PC-9 (cell line): ENCODE measurements at regions not wholly inside any gene's neighbourhood (a gene's known extent, or its start where the extent isn't known, plus 50 kb on each side); places are given as distances from the start of the nearest gene placed in this dataset.

Experiments
- BruUV-seq: library from RNA; stranded (reverse); fragments of 400-500 nt; replicated peaks from 2 replicates; lab custom pipeline; 2021; lab: Mats Ljungman, UMichigan
- CTCF ChIA-PET: fragments of 300-600 bp; sonication (Branson Sonifier 250); formaldehyde crosslinking; loops from one replicate; lab custom pipeline; 2022; ENCODE audit warnings: antibody characterized with exemption; lab: Charles Lee
- POLR2A ChIA-PET: fragments of 300-600 bp; sonication (Branson Sonifier 250); formaldehyde crosslinking; loops from one replicate; lab custom pipeline; 2022; ENCODE audit warnings: antibody characterized with exemption; ENCODE audit not compliant: unreplicated experiment; lab: Charles Lee
- DNase-seq, 2 experiments: peaks; one replicate each; pipeline versions ENCODE4 v3.0.0 to v3.0.0-alpha.2; 2015 to 2022; ENCODE audit warnings: mixed read lengths in 1 of 2
- H2AFZ ChIP-seq: fragments of 200-600 bp; sonication (generic); 2 replicates; pipeline ENCODE4 v1.8.1; 2017; ENCODE audit warnings: antibody characterized with exemption
- H3F3A ChIP-seq: fragments of 200-600 bp; sonication (generic); 2 replicates; pipeline ENCODE4 v1.8.1; 2017; ENCODE audit warnings: antibody characterized with exemption, mild to moderate bottlenecking, low read depth; ENCODE audit not compliant: insufficient read depth
- H3K27ac ChIP-seq: fragments of 200-600 bp; sonication (generic); 2 replicates; pipeline ENCODE4 v1.6.1; 2016; ENCODE audit warnings: mixed run types
- H3K27me3 ChIP-seq: fragments of 200-600 bp; sonication (generic); 2 replicates; pipeline ENCODE4 v1.6.1; 2016; ENCODE audit warnings: low read depth, mixed run types; ENCODE audit not compliant: insufficient read depth
- H3K36me3 ChIP-seq: fragments of 200-600 bp; sonication (generic); 2 replicates; pipeline ENCODE4 v1.6.1; 2016; ENCODE audit warnings: low read depth, mixed run types
- H3K4me1 ChIP-seq: fragments of 200-600 bp; sonication (generic); replicated peaks from 2 replicates; pipeline ENCODE4 v1.6.1; 2016; ENCODE audit warnings: mixed run types; ENCODE audit not compliant: insufficient read depth
- H3K4me2 ChIP-seq: fragments of 200-600 bp; sonication (generic); 2 replicates; pipeline ENCODE4 v1.6.1; 2017; ENCODE audit warnings: mixed run types
- H3K4me3 ChIP-seq: fragments of 200-600 bp; sonication (generic); 2 replicates; pipeline ENCODE4 v1.6.1; 2016; ENCODE audit warnings: mixed run types
- H3K79me2 ChIP-seq: fragments of 200-600 bp; sonication (generic); 2 replicates; pipeline ENCODE4 v1.6.1; 2017; ENCODE audit warnings: low read depth, mixed run types
- H3K9me2 ChIP-seq: fragments of 200-600 bp; sonication (generic); 2 replicates; pipeline ENCODE4 v1.8.1; 2017; ENCODE audit warnings: mild to moderate bottlenecking; ENCODE audit not compliant: insufficient read depth
- H3K9me3 ChIP-seq: fragments of 200-600 bp; sonication (generic); 2 replicates; pipeline ENCODE4 v1.8.1; 2016; ENCODE audit warnings: low read depth; ENCODE audit not compliant: insufficient read depth
- H4K20me1 ChIP-seq: fragments of 200-600 bp; sonication (generic); 2 replicates; pipeline ENCODE4 v1.8.1; 2017; ENCODE audit not compliant: insufficient read depth
- CTCF ChIP-seq: fragments of 200-600 bp; sonication (generic); conservative IDR thresholded peaks from 2 replicates; pipeline ENCODE4 v1.6.1; 2017; ENCODE audit warnings: mixed run types, antibody characterized with exemption, mild to moderate bottlenecking, moderate library complexity
- EZH2 ChIP-seq: fragments of 200-600 bp; sonication (generic); IDR thresholded peaks from 2 replicates; pipeline ENCODE4 v1.8.0; 2017; ENCODE audit warnings: antibody characterized with exemption, low read depth
- intact Hi-C: fragments of 100-400 bp; cut with micrococcal nuclease; formaldehyde crosslinking; loops from one replicate; pipeline ENCODE4 v1.10.0; 2022; ENCODE audit not compliant: unreplicated experiment

- Histone ChIP-seq H3K9me3 (no peaks in the 10 kb centered on the region; the same call in none of the 2 replicates), H2AFZ (no peak overlapping the region), H3K4me3 (no peak overlapping the region), H3K36me3 (no peaks in the 10 kb centered on the region), H3K79me2 (no peaks in the 10 kb centered on the region), H3K27me3 (no peaks in the 10 kb centered on the region), H3K4me1 (no peaks in the 10 kb centered on the region), H4K20me1 (no peaks in the 10 kb centered on the region), H3K27ac (no peak overlapping the region), H3F3A (no peaks in the 10 kb centered on the region), H3K4me2 (no peak overlapping the region), H3K9me2 (no peaks in the 10 kb centered on the region)
- TF ChIP-seq EZH2: no peak
- no peak for TF ChIP-seq CTCF
- DNase-seq: no peak
- CTCF ChIA-PET: no interaction called here
- POLR2A ChIA-PET: no interaction called here
- BruUV-seq: no TSS peak
- intact Hi-C loops: no loop called here
Observed at GRCh38 chr1:168982778-168983177, 123.7 kb upstream of the ATP1B1 start.

- Histone ChIP-seq H3F3A (no peaks in the 10 kb centered on the region), H2AFZ (no peak overlapping the region), H3K9me2 (no peaks in the 10 kb centered on the region), H3K27me3 (no peaks in the 10 kb centered on the region), H3K4me3 (no peak overlapping the region), H3K36me3 (no peaks in the 10 kb centered on the region), H3K9me3 (no peaks in the 10 kb centered on the region), H3K79me2 (no peaks in the 10 kb centered on the region), H3K4me1 (no peaks in the 10 kb centered on the region), H3K4me2 (no peak overlapping the region), H3K27ac (no peak overlapping the region), H4K20me1 (no peaks in the 10 kb centered on the region)
- no peak for DNase-seq
- no TSS peak for BruUV-seq
- ChIA-PET CTCF (interaction anchor here (0.5 kb wide), 1 partner anchor 265 kb away, joined by 3 read pairs; no protein-coding TSS in a partner anchor), POLR2A (no interaction called here)
- intact Hi-C loops: no loop called here
- no peak for TF ChIP-seq EZH2
- no peak for TF ChIP-seq CTCF
Observed at GRCh38 chr1:168987330-168987729, 119.2 kb upstream of the ATP1B1 start.

GRCh38 chr1:168987923-168988322 lies 118.6 kb upstream of the ATP1B1 start:
- no peaks in the 10 kb centered on the region for H3K9me3 ChIP-seq
- no peak for TF ChIP-seq CTCF
- no peak for TF ChIP-seq EZH2
- no peak overlapping the region for H3K27ac ChIP-seq
- H3F3A ChIP-seq: no peaks in the 10 kb centered on the region
- no peaks in the 10 kb centered on the region for H3K9me2 ChIP-seq
- BruUV-seq: no TSS peak
- no peaks in the 10 kb centered on the region for H4K20me1 ChIP-seq
- H3K4me3 ChIP-seq: no peak overlapping the region
- ChIA-PET CTCF (no interaction called here), POLR2A (no interaction called here)
- no peak overlapping the region for H3K4me2 ChIP-seq
- H2AFZ ChIP-seq: no peak overlapping the region
- H3K36me3 ChIP-seq: no peaks in the 10 kb centered on the region
- H3K27me3 ChIP-seq: no peaks in the 10 kb centered on the region
- no peaks in the 10 kb centered on the region for H3K4me1 ChIP-seq
- DNase-seq: no peak
- H3K79me2 ChIP-seq: no peaks in the 10 kb centered on the region
- intact Hi-C loops: no loop called here
